GM12874 (cell line): ENCODE measurements at regions not wholly inside any gene's neighbourhood (a gene's known extent, or its start where the extent isn't known, plus 50 kb on each side); places are given as distances from the start of the nearest gene placed in this dataset.

Experiments used
- TF ChIP-seq, protein P1 (sequence below): IDR thresholded peaks from 2 replicates; pipeline ENCODE4 v1.5.1; 2011; ENCODE audit warnings: low read depth, mild to moderate bottlenecking, control low read depth, low read length, moderate library complexity; ENCODE audit not compliant: insufficient read depth

DNA sequence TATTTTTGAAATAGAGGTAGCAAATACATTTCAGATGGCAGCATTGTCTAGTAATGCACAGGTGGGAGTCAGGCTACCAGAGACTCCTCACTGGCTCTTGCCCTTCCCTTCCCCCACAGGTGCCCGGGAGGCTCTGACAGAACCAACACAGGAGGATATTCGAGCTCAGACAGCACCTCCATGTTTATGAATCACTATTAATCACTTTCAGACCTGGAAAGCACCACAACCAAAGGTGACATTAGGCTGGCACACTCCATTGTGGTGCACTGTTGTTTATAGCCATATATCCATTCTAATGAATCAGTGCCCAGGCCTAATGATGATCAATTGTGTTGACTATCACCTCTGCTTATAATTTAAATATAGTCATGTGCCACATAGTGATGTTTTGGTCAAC is 107.8 kb upstream of the NAMPT start:
- TF ChIP-seq, protein P1, sequence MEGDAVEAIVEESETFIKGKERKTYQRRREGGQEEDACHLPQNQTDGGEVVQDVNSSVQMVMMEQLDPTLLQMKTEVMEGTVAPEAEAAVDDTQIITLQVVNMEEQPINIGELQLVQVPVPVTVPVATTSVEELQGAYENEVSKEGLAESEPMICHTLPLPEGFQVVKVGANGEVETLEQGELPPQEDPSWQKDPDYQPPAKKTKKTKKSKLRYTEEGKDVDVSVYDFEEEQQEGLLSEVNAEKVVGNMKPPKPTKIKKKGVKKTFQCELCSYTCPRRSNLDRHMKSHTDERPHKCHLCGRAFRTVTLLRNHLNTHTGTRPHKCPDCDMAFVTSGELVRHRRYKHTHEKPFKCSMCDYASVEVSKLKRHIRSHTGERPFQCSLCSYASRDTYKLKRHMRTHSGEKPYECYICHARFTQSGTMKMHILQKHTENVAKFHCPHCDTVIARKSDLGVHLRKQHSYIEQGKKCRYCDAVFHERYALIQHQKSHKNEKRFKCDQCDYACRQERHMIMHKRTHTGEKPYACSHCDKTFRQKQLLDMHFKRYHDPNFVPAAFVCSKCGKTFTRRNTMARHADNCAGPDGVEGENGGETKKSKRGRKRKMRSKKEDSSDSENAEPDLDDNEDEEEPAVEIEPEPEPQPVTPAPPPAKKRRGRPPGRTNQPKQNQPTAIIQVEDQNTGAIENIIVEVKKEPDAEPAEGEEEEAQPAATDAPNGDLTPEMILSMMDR, result no peak

DNA sequence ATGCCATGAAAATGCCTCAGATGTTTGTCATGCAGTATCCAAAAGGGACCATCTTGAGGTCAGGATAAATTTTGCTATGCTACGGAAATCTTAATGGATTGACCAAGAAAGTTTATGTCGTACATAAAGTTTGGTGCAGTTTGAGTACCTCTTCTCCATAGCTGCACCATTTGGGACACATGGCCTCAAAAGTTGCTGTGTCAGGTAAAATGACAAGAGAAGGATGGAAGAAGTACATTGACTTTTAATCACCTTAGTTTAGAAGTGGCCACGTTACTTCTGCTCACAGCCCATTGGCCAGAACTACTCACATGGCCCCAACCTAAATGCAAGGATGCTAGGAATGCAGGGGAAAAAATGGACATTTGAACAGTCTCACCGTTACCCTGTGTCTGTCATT is 107.4 kb upstream of the NAMPT start:
- TF ChIP-seq, protein P1, result no peak

DNA sequence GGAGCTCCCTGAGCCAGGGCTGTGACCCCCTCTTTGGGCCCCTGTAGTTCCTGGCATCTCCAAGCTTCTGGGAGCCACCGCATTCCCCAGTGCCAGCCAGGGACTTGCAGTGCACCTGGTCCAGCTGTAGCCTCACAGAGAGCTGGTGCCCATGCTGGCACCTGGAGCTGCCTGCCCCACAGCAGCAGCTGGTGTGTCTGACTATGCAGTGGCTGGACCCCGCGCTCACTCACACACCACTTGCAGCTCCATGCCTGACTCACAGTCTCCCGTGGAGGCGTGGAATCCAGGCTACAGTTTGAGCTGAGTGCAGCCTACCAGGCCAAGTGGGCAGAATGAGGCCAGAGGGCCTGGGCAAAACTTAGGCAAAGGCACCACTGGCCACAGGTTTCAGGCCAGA is 102.2 kb upstream of the NAMPT start:
- TF ChIP-seq, protein P1, result no peak

DNA sequence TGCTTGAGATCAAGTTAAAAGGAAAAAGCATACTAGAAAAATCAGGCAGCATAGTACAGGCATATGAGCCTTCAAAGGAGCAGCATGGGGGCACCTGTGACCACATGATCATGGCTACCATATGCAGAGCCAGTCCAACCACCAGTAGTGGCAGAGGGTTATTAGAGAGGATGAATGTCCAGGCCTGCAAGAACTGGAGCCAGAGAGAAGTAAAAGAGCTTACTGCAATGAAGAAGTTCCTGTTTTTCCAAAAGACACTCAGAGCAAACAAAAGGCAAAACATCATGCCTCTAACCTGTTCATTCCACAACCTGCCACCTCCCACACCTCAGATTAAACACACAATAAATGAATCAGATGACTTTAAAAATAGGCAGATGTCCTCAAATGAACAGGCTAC is 99.6 kb upstream of the NAMPT start:
- TF ChIP-seq, protein P1, result no peak

DNA sequence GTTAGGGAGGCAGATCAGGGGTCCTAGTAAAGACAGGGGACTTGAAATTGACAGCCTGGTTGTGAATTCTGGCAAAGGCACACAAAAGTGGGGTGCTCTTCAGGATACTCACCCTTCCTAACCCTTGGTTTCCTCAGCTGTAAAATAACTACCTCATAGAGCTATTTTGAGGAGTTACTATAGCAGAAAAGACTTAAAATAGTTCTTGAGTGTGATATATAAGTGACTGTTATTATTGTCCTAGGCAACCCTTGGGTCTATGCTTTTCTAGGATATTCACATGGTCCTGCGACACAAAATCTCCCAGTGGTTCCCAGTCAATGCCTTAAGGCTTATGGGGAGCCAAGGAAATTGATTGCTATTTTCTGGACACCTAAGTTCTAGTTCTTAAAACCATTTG is 98.1 kb upstream of the NAMPT start:
- TF ChIP-seq, protein P1, result no peak

DNA sequence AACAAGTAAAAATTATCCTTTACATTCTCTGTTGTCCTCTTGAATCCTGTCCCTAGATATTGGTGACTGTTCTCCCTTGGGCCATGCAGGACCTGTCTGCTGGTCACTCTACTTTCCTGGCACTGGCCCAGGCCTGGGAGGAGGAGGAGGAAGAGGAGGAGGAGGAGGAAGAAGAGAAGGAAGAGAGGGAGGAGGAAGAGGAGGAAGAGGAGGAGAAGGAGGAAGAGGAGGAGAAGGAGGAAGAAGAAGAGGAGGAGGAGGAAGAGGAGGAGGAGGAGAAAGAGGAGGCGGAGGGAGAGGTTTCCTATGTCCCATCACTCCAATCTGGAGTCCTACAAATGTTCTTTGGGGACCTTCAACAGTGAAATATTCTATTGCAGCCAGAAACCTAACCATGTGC is 97.3 kb upstream of the NAMPT start:
- TF ChIP-seq, protein P1, result no peak

DNA sequence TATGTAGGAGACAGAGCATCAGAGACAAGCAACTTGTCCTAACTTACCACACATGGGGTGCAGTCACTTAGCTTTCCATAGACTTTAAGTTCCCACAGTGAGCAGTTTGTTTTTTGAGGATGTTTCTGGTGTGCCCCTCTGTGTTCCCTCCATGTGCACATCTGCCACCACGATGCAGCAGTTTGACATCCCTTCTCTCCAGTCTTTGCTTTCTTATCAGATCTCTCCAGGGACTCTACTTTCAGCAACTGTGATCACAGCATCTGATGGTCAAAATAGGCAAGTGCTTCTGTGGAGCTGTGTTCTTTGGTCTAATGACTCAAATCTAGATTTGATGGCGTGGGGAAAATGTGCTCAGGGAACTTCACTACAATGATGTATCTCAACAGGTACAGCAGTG is 96.5 kb upstream of the NAMPT start:
- TF ChIP-seq, protein P1, result no peak

DNA sequence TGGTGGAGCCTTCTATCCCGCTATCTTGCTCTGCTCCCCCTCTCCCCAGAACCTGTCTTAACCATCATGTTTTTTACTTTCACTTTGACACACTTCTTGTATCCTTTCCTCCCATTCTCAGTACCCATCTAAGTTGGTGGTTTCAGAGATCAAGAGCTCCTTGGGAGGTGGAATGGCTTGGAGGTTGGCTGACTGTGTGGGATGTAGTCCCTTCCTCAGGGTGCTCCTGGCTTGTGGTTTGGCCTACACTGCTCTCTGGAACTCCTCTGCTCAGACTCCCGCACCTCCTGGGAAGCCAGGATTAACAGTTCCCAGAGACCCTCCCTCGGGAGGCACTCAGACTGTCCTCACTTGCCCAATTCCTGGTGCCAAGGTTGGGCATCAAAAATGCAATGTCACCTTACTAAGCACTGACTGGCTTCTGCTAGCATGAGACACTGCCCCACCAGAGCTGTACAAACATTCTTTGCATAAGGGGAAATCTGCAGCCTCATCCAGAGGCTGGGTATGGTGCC is 93.1 kb upstream of the NAMPT start:
- TF ChIP-seq, protein P1, result no peak
